ENCODE measurements at regions not wholly inside any gene's neighbourhood (a gene's known extent, or its start where the extent isn't known, plus 50 kb on each side); places are given as distances from the start of the nearest gene placed in this dataset.

DNA sequence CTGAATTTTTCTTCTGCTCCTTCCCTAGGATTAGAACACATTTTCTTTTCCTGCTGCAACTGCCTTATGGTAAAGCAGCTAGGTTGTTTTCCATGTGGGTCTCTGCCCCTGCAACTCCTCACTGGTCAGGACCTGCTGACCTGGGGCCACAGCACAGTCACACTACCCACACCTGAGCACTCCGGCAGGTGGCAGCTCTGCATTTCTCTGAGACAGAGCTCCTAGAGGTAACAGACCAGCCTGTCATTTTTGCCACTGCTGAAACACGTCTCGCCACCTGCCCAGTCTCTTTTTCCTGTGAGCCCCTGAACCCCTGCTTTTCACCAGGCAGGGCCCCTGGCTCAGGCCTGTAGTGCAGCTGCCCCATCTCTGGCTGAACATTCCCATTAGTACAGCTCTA is 609.6 kb downstream of the HINT1 start:
- Mint-ChIP-seq H3K36me3 (peaks cover 10% of the 10 kb centered on the region), H3K4me3 (no peak overlapping the region), H3K27me3 (ENCODE audit: low read depth in 2 of 2) (no peaks in the 10 kb centered on the region), H3K27ac (no peak overlapping the region), H3K4me1 (no peaks in the 10 kb centered on the region), H3K9me3 (peaks cover 13% of the 10 kb centered on the region in 2 donors)
- ATAC-seq (no peak), DNase-seq (no peak)
- no peaks in the 10 kb centered on the region for H3K36me3 ChIP-seq (ENCODE audit: control insufficient read depth, insufficient read depth, low read length)
- no peak overlapping the region for H3K27ac ChIP-seq (ENCODE audit: low read length)
- no peaks in the 10 kb centered on the region for H3K4me1 ChIP-seq (ENCODE audit: control insufficient read depth, insufficient read depth, low read length)
- TF ChIP-seq, protein P1, sequence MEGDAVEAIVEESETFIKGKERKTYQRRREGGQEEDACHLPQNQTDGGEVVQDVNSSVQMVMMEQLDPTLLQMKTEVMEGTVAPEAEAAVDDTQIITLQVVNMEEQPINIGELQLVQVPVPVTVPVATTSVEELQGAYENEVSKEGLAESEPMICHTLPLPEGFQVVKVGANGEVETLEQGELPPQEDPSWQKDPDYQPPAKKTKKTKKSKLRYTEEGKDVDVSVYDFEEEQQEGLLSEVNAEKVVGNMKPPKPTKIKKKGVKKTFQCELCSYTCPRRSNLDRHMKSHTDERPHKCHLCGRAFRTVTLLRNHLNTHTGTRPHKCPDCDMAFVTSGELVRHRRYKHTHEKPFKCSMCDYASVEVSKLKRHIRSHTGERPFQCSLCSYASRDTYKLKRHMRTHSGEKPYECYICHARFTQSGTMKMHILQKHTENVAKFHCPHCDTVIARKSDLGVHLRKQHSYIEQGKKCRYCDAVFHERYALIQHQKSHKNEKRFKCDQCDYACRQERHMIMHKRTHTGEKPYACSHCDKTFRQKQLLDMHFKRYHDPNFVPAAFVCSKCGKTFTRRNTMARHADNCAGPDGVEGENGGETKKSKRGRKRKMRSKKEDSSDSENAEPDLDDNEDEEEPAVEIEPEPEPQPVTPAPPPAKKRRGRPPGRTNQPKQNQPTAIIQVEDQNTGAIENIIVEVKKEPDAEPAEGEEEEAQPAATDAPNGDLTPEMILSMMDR (IDR thresholded peaks at IDR 0.05), result no peak
- intact Hi-C loops (cut with micrococcal nuclease), result no loop called here
- no peaks in the 10 kb centered on the region for H3K9me3 ChIP-seq (ENCODE audit: control insufficient read depth, insufficient read depth, low read length)
- 92% methylated on average over 3 of the region's 3 CpGs for WGBS (ENCODE audit: insufficient coverage)
- no peaks in the 10 kb centered on the region for H3K27me3 ChIP-seq (ENCODE audit: control insufficient read depth, insufficient read depth, low read length)
- no peak overlapping the region for H3K4me3 ChIP-seq (ENCODE audit: low read length)

DNA sequence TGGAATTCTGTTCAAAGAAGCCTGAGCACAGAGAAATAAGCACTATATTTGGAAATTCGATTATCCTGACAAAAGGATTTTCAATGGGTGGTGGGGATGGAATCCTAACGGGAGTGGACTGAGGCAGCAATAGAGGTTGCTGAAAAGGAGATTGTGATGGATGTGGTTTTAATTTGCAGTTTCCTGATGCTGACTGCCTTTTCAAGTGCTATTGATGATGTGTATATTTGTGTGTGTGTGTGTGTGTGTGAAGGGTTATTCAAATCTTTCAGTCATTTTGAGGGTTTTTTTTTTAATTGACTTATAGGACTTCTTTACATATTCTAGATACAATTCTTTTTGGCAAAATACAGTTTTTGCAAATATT is 614.5 kb downstream of the HINT1 start:
- H3K9me3 Mint-ChIP-seq, result peaks cover 11 to 15% of the 10 kb centered on the region in 2 donors

DNA sequence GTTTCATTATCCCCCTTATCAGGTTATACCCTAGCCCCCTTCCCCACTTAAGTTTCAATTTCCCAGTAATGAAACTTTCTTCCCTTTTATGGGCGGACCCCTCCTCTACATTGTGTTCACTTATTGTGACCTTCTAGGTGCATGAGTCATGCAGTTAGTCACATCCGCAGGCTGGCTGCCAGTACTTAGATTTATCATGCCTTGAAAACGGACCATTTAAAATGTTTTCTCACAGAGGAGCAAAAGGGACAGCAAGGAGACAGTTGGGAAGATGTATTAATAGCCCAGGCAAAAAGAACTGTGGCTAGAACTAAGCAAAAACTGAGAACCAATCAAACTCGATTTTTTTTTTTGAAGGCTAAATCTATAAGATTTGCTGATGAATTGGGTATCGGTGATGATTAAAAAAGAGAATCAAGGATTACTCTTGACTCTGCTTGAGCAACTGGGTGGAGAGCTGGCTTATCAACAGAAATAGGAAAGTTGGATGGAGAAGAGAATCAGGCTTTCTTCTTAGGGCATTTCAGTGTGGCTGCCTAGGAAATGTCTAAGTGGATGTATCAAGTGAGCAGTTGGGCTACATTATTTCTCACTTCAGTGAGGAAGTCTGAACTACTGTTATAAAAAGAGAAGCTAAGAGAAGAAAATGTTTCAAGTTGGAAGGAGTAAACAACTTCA is 615.0 kb downstream of the HINT1 start:
- no peaks in the 10 kb centered on the region for H3K27me3 ChIP-seq (ENCODE audit: control insufficient read depth, insufficient read depth, low read length)
- Mint-ChIP-seq H3K4me1 (no peaks in the 10 kb centered on the region), H3K27ac (no peak overlapping the region), H3K36me3 (peaks cover 5% of the 10 kb centered on the region), H3K9me3 (peaks cover 14 to 17% of the 10 kb centered on the region in 2 donors), H3K27me3 (ENCODE audit: low read depth in 2 of 2) (no peaks in the 10 kb centered on the region), H3K4me3 (no peak overlapping the region)
- intact Hi-C loops (cut with micrococcal nuclease), result no loop called here
- no peak for ATAC-seq
- TF ChIP-seq, protein P1 (IDR thresholded peaks at IDR 0.05), result no peak
- no peaks in the 10 kb centered on the region for H3K4me1 ChIP-seq (ENCODE audit: control insufficient read depth, insufficient read depth, low read length)
- DNase-seq, result no peak
- 84% methylated on average over 5 of the region's 5 CpGs for WGBS (ENCODE audit: insufficient coverage)
- H3K4me3 ChIP-seq (ENCODE audit: low read length), result no peak overlapping the region
- H3K36me3 ChIP-seq (ENCODE audit: control insufficient read depth, insufficient read depth, low read length), result no peaks in the 10 kb centered on the region
- peaks cover 3% of the 10 kb centered on the region for H3K9me3 ChIP-seq (ENCODE audit: control insufficient read depth, insufficient read depth, low read length)
- no peak overlapping the region for H3K27ac ChIP-seq (ENCODE audit: low read length)

More for the DNA sequence above, 614.5 kb downstream of the HINT1 start:
- TF ChIP-seq, protein P1 (IDR thresholded peaks at IDR 0.05), result no peak
- no peak overlapping the region for H3K27ac ChIP-seq (ENCODE audit: low read length)
- H3K9me3 ChIP-seq (ENCODE audit: control insufficient read depth, insufficient read depth, low read length), result peaks cover 3% of the 10 kb centered on the region
- Mint-ChIP-seq H3K36me3 (no peaks in the 10 kb centered on the region), H3K4me1 (no peaks in the 10 kb centered on the region), H3K27ac (no peak overlapping the region), H3K4me3 (no peak overlapping the region), H3K27me3 (ENCODE audit: low read depth in 2 of 2) (no peaks in the 10 kb centered on the region)
- DNase-seq (no peak), ATAC-seq (no peak)
- no peaks in the 10 kb centered on the region for H3K27me3 ChIP-seq (ENCODE audit: control insufficient read depth, insufficient read depth, low read length)
- no peaks in the 10 kb centered on the region for H3K4me1 ChIP-seq (ENCODE audit: control insufficient read depth, insufficient read depth, low read length)
- intact Hi-C loops (cut with micrococcal nuclease), result no loop called here
- 64% methylated on average over 2 of the region's 2 CpGs for WGBS (ENCODE audit: insufficient coverage)
- H3K36me3 ChIP-seq (ENCODE audit: control insufficient read depth, insufficient read depth, low read length), result no peaks in the 10 kb centered on the region
- no peak overlapping the region for H3K4me3 ChIP-seq (ENCODE audit: low read length)

DNA sequence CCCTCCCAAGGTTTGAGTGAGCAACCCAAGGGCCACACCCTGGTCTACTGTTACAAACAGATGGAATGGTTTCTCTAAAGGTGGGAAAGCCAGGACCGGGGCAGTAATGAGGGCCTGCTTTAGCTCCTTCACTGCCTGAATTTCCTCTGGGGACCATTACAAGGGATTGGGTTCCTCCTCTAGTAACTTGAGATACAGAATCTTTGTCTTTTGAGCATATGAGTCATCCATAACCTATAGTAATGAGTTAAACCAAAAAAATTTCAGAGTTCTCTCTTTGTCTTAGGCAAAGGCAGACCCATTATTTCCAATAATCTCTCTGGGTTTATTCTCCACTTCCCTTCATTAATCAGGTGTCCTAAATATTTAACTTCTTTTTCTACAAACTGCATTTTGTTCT is 618.8 kb downstream of the HINT1 start:
- peaks cover 9% of the 10 kb centered on the region for H3K36me3 Mint-ChIP-seq
- intact Hi-C loops (cut with micrococcal nuclease), result no loop called here

More for the DNA sequence above, 618.8 kb downstream of the HINT1 start:
- Mint-ChIP-seq H3K27me3 (ENCODE audit: low read depth in 2 of 2) (no peaks in the 10 kb centered on the region), H3K27ac (no peak overlapping the region), H3K9me3 (peaks cover 15% of the 10 kb centered on the region in 2 donors), H3K4me1 (no peaks in the 10 kb centered on the region), H3K4me3 (no peak overlapping the region)
- Histone ChIP-seq H3K4me3 (ENCODE audit: low read length) (no peak overlapping the region), H3K4me1 (ENCODE audit: control insufficient read depth, insufficient read depth, low read length) (no peaks in the 10 kb centered on the region), H3K27ac (ENCODE audit: low read length) (no peak overlapping the region), H3K9me3 (ENCODE audit: control insufficient read depth, insufficient read depth, low read length) (peaks cover 9% of the 10 kb centered on the region), H3K36me3 (ENCODE audit: control insufficient read depth, insufficient read depth, low read length) (no peaks in the 10 kb centered on the region), H3K27me3 (ENCODE audit: control insufficient read depth, insufficient read depth, low read length) (no peaks in the 10 kb centered on the region)
- DNase-seq (no peak), ATAC-seq (no peak)
- TF ChIP-seq, protein P1 (IDR thresholded peaks at IDR 0.05), result no peak
- 50% methylated on average over 1 of the region's 1 CpG for WGBS (ENCODE audit: insufficient coverage)

All from natural killer cell (primary cell).